ENCODE measurements at regions not wholly inside any gene's neighbourhood (a gene's known extent, or its start where the extent isn't known, plus 50 kb on each side); places are given as distances from the start of the nearest gene placed in this dataset.

GRCh38 chr20:39762716-39763115 is 800.6 kb downstream of the DHX35 start:
- TF ChIP-seq POLR2AphosphoS5 (IDR thresholded peaks at IDR 0.05) (no peak), CTCF (IDR thresholded peaks at IDR 0.05) (no peak)

Data from sigmoid colon (tissue), 4 donors.